Rectal smooth muscle tissue (tissue), 1 donor: ENCODE measurements at regions not wholly inside any gene's neighbourhood (a gene's known extent, or its start where the extent isn't known, plus 50 kb on each side); places are given as distances from the start of the nearest gene placed in this dataset.

Experiments used
- H3K27ac ChIP-seq: one replicate; pipeline ENCODE4 v1.7.0; 2013; ENCODE audit warnings: low read depth, low read length, inconsistent platforms
- H3K27me3 ChIP-seq: one replicate; pipeline ENCODE4 v1.7.0; 2013; ENCODE audit warnings: low read length; ENCODE audit not compliant: control insufficient read depth, insufficient read depth
- H3K36me3 ChIP-seq: one replicate; pipeline ENCODE4 v1.7.0; 2013; ENCODE audit warnings: low read length; ENCODE audit not compliant: control insufficient read depth, insufficient read depth
- H3K4me1 ChIP-seq: one replicate; pipeline ENCODE4 v1.7.0; 2013; ENCODE audit warnings: low read length; ENCODE audit not compliant: control insufficient read depth, insufficient read depth
- H3K4me3 ChIP-seq: one replicate; pipeline ENCODE4 v1.7.0; 2013; ENCODE audit warnings: low read length
- H3K9ac ChIP-seq: one replicate; pipeline ENCODE4 v1.7.0; 2013; ENCODE audit warnings: low read length

- H3K4me3 ChIP-seq, result no peak overlapping the region
- H3K9ac ChIP-seq, result no peak overlapping the region
- no peaks in the 10 kb centered on the region for H3K27me3 ChIP-seq
- no peak overlapping the region for H3K27ac ChIP-seq
- no peaks in the 10 kb centered on the region for H3K4me1 ChIP-seq
- no peaks in the 10 kb centered on the region for H3K36me3 ChIP-seq
Observed at GRCh38 chr3:124512881-124513609, 217.2 kb upstream of the UMPS start.

- no peak overlapping the region for H3K4me3 ChIP-seq
- no peak overlapping the region for H3K9ac ChIP-seq
- no peaks in the 10 kb centered on the region for H3K4me1 ChIP-seq
- H3K27me3 ChIP-seq, result no peaks in the 10 kb centered on the region
- H3K36me3 ChIP-seq, result no peaks in the 10 kb centered on the region
- no peak overlapping the region for H3K27ac ChIP-seq
Observed at GRCh38 chr3:124513610-124513997, 216.6 kb upstream of the UMPS start.

GRCh38 chr3:124514683-124515082 lies 215.6 kb upstream of the UMPS start:
- H3K4me3 ChIP-seq, result no peak overlapping the region
- H3K4me1 ChIP-seq, result no peaks in the 10 kb centered on the region
- no peaks in the 10 kb centered on the region for H3K27me3 ChIP-seq
- no peak overlapping the region for H3K27ac ChIP-seq
- no peak overlapping the region for H3K9ac ChIP-seq
- no peaks in the 10 kb centered on the region for H3K36me3 ChIP-seq

- no peaks in the 10 kb centered on the region for H3K4me1 ChIP-seq
- no peaks in the 10 kb centered on the region for H3K36me3 ChIP-seq
- no peak overlapping the region for H3K9ac ChIP-seq
- H3K27me3 ChIP-seq, result no peaks in the 10 kb centered on the region
- H3K27ac ChIP-seq, result no peak overlapping the region
- no peak overlapping the region for H3K4me3 ChIP-seq
Observed at GRCh38 chr3:124516333-124516732, 213.9 kb upstream of the UMPS start.

- H3K4me3 ChIP-seq, result no peak overlapping the region
- no peaks in the 10 kb centered on the region for H3K36me3 ChIP-seq
- H3K9ac ChIP-seq, result no peak overlapping the region
- no peaks in the 10 kb centered on the region for H3K27me3 ChIP-seq
- H3K27ac ChIP-seq, result no peak overlapping the region
- no peaks in the 10 kb centered on the region for H3K4me1 ChIP-seq
Observed at GRCh38 chr3:124517306-124517705, 212.9 kb upstream of the UMPS start.

- Histone ChIP-seq H3K27me3 (no peaks in the 10 kb centered on the region), H3K9ac (no peak overlapping the region), H3K27ac (no peak overlapping the region), H3K36me3 (no peaks in the 10 kb centered on the region), H3K4me3 (no peak overlapping the region), H3K4me1 (no peaks in the 10 kb centered on the region)
Observed at GRCh38 chr3:124518350-124518749, 211.9 kb upstream of the UMPS start.

GRCh38 chr3:124519591-124520194 lies 210.6 kb upstream of the UMPS start:
- Histone ChIP-seq H3K36me3 (no peaks in the 10 kb centered on the region), H3K27ac (no peak overlapping the region), H3K4me3 (no peak overlapping the region), H3K27me3 (no peaks in the 10 kb centered on the region), H3K9ac (no peak overlapping the region), H3K4me1 (no peaks in the 10 kb centered on the region)

- Histone ChIP-seq H3K36me3 (no peaks in the 10 kb centered on the region), H3K9ac (no peak overlapping the region)
Observed at GRCh38 chr3:124520970-124521369, 209.3 kb upstream of the UMPS start.

GRCh38 chr3:124522082-124522625 lies 208.1 kb upstream of the UMPS start:
- H3K4me3 ChIP-seq, result no peak overlapping the region
- no peak overlapping the region for H3K27ac ChIP-seq
- H3K9ac ChIP-seq, result no peak overlapping the region

More at GRCh38 chr3:124520970-124521369, 209.3 kb upstream of the UMPS start:
- H3K27me3 ChIP-seq, result no peaks in the 10 kb centered on the region
- H3K4me3 ChIP-seq, result no peak overlapping the region
- no peak overlapping the region for H3K27ac ChIP-seq
- no peaks in the 10 kb centered on the region for H3K4me1 ChIP-seq

GRCh38 chr3:124526601-124527000 lies 203.7 kb upstream of the UMPS start:
- Histone ChIP-seq H3K27ac (no peak overlapping the region), H3K27me3 (no peaks in the 10 kb centered on the region), H3K4me3 (no peak overlapping the region), H3K9ac (no peak overlapping the region), H3K4me1 (no peaks in the 10 kb centered on the region), H3K36me3 (no peaks in the 10 kb centered on the region)

More at GRCh38 chr3:124522082-124522625, 208.1 kb upstream of the UMPS start:
- H3K4me1 ChIP-seq, result no peaks in the 10 kb centered on the region
- no peaks in the 10 kb centered on the region for H3K36me3 ChIP-seq
- H3K27me3 ChIP-seq, result no peaks in the 10 kb centered on the region

GRCh38 chr3:124529826-124530571 lies 200.3 kb upstream of the UMPS start:
- Histone ChIP-seq H3K27me3 (no peaks in the 10 kb centered on the region), H3K4me3 (no peak overlapping the region), H3K36me3 (no peaks in the 10 kb centered on the region), H3K4me1 (no peaks in the 10 kb centered on the region), H3K9ac (no peak overlapping the region), H3K27ac (no peak overlapping the region)

GRCh38 chr3:124530916-124531315 lies 199.3 kb upstream of the UMPS start:
- Histone ChIP-seq H3K4me3 (no peak overlapping the region), H3K36me3 (no peaks in the 10 kb centered on the region), H3K9ac (no peak overlapping the region)

More at GRCh38 chr3:124530916-124531315, 199.3 kb upstream of the UMPS start:
- no peaks in the 10 kb centered on the region for H3K4me1 ChIP-seq
- H3K27ac ChIP-seq, result no peak overlapping the region
- no peaks in the 10 kb centered on the region for H3K27me3 ChIP-seq
